Right lobe of liver (tissue), 4 donors: ENCODE measurements at regions not wholly inside any gene's neighbourhood (a gene's known extent, or its start where the extent isn't known, plus 50 kb on each side); places are given as distances from the start of the nearest gene placed in this dataset.
"Not testable (repeated sequence)": the region's sequence is repeated elsewhere in the genome, so short reads cannot be mapped to it uniquely, and the experiment has no call there.

Experiments used
- POLR2A ChIP-seq: fragments of 450-650 bp; IDR thresholded peaks from one replicate; pipeline ENCODE4 v1.6.1; 2017; ENCODE audit warnings: antibody characterized with exemption, mild to moderate bottlenecking
- TF ChIP-seq, protein P1 (sequence below), 4 donors: fragments of 200-600 bp in 3 of 4; fragments of 450-650 bp in 1 of 4; IDR thresholded peaks; one replicate each; pipeline versions ENCODE4 v1.5.1 to v1.8.0; 2016 to 2022; ENCODE audit warnings: antibody characterized with exemption in 4 of 4, mild to moderate bottlenecking in 2 of 4
- donor health status: DM: no; HTN: no; CAD: no.
- donor health status: DM: no; HTN: no; CAD: no.
- donor health status: DM: no; HTN: yes; CAD: no.

- TF ChIP-seq, protein P1, sequence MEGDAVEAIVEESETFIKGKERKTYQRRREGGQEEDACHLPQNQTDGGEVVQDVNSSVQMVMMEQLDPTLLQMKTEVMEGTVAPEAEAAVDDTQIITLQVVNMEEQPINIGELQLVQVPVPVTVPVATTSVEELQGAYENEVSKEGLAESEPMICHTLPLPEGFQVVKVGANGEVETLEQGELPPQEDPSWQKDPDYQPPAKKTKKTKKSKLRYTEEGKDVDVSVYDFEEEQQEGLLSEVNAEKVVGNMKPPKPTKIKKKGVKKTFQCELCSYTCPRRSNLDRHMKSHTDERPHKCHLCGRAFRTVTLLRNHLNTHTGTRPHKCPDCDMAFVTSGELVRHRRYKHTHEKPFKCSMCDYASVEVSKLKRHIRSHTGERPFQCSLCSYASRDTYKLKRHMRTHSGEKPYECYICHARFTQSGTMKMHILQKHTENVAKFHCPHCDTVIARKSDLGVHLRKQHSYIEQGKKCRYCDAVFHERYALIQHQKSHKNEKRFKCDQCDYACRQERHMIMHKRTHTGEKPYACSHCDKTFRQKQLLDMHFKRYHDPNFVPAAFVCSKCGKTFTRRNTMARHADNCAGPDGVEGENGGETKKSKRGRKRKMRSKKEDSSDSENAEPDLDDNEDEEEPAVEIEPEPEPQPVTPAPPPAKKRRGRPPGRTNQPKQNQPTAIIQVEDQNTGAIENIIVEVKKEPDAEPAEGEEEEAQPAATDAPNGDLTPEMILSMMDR (IDR thresholded peaks at IDR 0.05): not testable (repeated sequence)
- TF ChIP-seq POLR2A: not testable (repeated sequence)
Observed at GRCh38 chr9:97796176-97796575, 56.9 kb upstream of the FOXE1 start.
